Hypothalamus (tissue), 51 donors: ENCODE measurements at regions not wholly inside any gene's neighbourhood (a gene's known extent, or its start where the extent isn't known, plus 50 kb on each side); places are given as distances from the start of the nearest gene placed in this dataset.
"Not testable (repeated sequence)": the region's sequence is repeated elsewhere in the genome, so short reads cannot be mapped to it uniquely, and the experiment has no call there.

Source experiments
- DNase-seq, 51 donors: peaks; one replicate each; lab custom pipeline; 2025; lab: John Stamatoyannopoulos, UW

DNA sequence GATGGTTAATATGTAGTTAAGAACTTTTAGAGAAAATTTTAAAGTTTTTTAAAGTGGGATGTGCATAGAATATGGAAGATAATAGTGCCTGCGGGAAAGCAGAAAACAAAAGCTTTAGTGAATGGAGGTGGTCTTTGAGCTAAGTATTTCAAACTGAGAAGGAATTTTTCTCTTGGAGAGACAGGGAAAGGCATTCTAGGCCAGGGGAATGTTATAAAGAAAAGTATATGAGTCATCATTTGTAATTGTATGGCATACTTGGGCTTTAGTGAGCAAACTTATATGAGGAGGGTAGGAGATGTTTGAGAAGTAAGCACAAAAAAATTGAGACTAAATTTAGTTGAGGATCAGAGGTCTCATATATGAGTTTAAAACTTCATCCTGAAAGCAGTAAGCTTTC, 467.0 kb downstream of the PPARGC1A start:
- DNase-seq: no peak

DNA sequence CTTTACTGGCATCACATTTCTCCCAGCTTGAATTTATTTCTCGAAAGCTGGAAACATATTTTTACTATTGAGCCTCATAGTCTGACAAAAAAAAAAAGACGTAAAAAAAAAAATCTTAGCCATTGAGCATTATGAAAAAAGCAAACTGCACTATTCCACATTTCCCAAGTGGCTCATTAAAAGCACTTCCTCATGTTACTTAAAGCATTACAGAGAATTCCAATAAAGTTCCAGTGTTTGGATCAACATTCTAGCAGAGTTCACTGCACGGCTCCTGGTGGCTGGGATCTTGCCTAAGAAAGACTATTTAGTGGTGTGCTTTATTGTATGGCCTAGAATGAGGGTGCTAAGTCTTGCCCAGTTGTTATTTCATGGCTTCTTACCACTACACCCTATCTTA, 476.2 kb downstream of the PPARGC1A start:
- DNase-seq: no peak

DNA sequence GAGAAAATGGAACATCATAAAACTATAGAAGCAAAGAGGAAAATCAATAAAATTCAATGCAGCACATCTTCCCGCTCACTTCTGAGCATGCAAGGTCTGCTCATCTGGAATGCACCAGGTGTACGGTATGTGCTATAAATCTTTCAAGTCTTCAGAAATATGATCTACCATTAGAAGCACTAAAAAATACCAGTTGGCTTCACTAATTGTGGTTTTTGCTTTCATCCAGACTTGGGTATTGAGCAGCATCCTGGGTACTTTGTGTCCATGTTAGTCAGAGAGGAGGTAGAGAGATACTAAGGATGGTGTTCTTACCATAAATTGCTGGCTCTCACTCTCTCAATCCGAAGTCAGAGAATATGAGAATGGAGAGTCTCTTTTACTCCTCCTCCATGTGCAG, 477.1 kb downstream of the PPARGC1A start:
- no peak for DNase-seq

DNA sequence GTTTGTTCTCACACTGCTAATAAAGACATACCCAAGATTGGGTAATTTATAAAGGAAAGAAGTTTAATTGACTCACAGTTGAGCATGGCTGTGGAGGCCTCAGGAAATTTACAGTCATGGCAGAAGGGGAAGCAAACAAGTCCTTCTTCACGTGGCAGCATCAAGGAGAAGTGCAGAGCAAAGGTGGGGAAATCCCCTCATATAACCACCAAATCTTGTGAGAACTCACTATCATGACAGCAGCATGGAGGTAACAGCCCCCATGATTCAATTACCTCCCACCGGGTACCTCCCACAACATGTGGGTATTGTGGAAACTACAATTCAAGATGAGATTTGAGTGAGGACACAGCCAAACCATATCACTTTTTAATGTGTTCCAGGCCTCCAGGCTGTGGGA, 480.9 kb downstream of the PPARGC1A start:
- DNase-seq: not testable (repeated sequence)

DNA sequence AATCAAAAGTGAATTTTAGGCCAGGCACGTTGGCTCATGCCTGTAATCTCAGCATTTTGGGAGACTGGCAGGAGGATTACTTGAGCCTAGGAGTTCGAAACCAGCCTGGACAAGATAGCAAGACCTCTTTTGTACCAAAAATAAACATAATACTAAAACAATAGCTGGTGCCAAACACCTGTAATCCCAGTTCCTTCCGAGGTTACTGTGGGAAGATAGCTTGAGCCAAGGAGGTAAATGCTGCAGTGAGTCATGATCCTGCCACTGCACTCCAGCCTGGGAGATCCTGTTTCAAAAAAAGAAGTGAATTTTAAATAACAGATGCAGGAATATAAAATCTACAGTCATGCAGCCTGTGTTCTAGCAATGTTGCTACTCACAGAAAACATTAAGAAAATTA, 488.3 kb downstream of the PPARGC1A start:
- no peak for DNase-seq

DNA sequence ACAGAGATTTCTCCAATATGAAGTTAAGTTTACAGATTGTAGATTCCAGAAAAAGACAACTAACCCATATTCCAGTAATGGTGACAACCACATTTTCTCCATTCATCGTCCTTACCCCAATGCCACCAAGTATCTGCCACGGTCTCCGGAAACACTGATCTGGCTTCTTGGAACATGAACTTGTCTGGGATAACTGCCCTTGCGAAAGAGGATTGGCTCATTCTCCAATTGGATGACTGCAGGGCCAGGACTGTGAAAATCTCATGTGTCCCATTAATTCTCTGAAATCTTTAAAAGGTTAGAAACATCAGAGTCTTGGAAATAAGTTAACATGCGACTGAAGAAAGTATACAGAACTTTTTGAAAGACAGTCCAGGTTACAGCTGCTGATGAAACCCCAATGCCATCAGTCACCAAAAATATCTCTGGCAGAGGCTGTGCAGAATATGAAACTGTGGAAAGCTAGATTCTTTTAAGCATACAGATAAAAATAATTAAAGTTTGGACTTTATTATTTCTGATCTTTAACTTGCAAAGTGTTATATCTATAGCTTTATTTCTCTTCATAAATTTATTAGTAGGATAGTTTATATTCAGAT, 496.9 kb downstream of the PPARGC1A start:
- DNase-seq: no peak

DNA sequence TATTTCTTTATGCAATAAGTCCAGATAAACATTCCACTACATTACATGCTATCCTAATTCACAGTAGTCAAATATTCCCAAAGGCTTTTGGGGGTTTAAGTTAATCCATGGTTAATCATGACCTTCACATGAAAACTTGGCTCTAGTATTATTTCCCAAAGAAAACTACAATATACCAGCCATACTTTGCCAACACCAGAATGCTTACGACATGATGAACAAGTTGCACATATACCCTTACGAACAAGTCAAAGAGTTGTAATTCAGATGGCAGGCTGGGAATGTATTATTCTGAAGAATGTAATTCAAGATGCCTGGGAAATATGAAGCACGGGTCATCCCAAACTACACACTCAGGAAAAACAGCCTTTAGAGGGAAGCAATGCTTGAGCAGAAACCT, 499.6 kb downstream of the PPARGC1A start:
- no peak for DNase-seq

DNA sequence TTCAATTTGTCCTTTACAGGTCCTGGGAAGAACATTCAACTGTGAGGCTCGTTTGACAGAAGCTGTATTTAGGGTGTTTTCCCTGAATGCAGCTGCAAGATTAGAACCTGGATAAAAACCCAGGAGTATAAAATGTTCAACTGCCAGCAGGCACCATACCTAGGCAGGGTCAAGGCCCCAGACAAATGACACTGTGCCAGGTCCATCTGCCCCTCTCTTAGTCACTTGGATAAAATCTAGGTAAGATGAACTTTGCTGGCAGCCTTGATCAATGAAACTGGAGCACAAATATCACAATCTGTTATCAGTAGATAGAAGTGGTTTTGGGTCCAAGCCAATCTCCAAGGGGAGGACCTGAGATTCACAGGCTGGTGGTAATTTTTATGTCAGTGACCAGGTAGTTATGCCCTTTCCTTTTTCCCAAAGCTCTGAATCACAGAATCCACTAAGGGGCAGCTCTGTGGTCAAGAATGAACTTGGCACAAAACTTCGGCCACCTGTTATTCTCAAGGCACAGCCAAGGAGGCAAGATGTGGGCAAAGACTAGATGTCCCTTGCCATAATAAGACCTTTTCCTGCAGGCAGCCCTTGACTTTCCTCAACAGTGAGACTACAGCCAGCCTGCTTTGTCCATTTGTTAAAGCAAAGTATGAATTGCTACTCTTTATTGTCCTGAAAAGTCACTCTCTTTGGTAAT, 501.0 kb downstream of the PPARGC1A start:
- DNase-seq: no peak

DNA sequence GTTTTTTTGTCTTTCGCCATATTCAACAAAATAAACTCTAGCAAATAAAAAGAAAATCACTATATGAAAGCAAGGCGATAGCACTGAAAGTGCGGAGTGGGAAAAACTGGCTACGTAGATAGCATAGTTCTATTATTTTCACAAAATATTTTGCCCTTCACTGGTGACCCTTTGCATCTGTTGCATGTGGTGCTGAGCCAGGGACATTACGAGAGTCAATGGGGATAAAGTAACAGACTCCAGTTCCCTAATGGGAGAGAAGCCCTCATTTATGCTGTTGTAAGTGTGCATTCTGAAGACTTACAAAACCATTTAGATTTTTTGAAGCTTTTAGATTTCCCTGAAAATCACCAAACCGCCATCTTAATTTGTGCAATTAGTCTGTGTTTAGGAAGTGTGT, 501.6 kb downstream of the PPARGC1A start:
- no peak for DNase-seq

DNA sequence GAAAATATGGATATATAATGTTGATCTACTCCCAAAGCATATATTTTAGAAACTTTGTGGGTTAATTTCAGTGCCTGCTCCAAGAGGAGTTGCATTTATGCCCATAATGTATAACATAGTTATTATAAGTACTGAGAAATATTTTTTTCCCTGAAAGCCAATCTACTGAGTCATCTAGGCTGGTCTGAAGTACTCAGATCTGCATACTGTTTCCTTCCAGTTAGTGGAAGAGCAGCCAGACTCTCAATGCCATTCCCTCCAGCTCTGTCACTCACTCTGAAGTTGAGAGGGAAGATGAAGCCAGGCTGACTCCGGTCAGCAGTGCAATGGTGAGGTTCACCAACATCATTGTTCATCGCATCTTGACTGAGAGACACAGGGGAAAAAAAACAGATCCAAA, 505.1 kb downstream of the PPARGC1A start:
- DNase-seq: no peak

DNA sequence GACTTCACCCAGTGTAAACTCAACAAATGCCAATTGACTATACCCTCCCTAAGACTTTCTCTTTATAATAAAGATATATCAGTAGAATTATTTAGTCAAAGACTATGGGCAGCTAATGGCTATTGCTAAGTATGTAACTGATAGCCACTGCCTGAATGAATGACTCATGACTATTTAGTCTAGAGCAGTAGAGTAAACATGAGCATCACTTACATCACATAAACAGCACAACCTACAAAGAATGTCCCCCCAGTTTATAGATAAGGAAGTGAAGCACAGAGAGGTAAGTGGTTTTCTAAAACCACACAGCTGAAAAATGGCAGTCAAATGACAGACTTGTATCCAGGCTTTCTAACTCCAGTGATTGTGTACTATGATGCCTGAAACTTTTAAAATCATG, 507.0 kb downstream of the PPARGC1A start:
- no peak for DNase-seq

DNA sequence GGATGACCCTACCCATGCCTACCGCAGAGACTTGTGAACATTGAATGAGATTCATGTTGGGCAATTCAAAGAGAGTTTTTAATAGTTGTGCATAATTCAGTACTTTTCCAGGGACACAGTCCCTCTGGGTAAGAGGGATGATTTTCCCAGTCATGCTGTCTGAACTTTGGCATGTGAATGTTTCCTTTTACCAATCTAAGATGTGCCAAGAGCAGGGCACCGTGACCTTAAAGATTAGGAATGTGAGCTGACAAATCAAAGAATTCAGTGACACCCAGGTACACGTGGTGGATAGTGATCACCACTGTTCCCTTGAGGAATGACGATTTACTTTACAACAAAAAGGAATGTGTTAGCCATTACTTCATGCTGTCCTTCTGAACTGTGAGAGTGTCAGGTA, 515.6 kb downstream of the PPARGC1A start:
- no peak for DNase-seq

DNA sequence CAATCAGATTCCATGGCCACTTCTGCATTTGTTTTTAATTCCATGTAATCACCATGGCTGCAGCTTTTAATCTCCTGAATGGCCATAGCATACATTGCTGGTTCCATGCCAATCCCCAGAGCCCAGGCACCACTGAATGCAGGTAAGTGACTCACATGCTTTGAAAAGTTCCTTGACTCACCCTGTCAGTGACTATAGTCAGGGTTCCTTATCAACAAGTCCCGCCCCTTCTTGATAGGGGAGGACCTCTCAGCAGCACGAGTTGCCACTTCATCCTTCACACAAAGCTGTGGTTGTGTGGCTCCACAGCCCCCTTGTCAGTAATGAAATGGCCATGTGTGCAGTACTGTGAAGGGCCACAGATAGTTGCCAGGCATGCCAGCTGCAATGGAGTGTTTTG, 516.6 kb downstream of the PPARGC1A start:
- DNase-seq: peak in 3 of 51 donors; percentile 1 to 5 (median 2)

DNA sequence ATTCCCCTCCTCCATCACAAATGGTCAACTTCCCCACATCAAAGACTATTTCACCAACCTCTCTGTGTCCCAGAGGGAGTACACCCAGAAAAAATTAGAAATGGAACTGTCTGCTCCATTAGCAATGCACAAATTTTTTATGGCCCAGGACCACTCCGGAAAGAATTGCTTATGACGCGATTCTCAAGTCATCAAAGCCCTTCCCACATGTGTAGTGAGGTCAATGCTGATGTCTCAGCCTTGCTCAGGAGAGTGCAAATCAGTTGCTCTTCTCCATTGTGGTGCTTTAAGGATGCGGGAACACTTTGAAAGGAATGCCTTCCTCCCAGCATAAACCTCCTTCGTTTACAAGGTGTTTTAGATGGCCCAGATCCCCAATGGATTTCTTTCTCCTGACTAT, 518.3 kb downstream of the PPARGC1A start:
- DNase-seq: no peak

DNA sequence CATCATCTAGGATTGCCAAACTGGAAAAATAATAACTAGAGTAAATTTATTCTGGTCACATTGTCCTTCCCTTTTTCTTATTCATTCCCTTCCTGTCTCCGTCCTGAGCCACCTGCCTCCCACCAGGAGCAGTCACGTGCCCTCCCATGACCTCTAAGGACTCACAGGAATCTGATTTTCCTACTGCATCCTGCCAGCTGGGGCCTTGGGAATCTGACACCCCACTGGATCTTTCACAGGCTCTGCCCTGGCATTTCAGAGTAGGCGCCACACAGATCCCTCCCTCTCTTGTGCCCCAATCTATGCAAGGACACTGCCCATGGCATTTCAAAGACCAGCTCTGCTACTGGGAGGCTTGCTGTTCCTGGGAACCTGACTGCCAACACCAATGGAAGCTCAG, 520.5 kb downstream of the PPARGC1A start:
- no peak for DNase-seq

DNA sequence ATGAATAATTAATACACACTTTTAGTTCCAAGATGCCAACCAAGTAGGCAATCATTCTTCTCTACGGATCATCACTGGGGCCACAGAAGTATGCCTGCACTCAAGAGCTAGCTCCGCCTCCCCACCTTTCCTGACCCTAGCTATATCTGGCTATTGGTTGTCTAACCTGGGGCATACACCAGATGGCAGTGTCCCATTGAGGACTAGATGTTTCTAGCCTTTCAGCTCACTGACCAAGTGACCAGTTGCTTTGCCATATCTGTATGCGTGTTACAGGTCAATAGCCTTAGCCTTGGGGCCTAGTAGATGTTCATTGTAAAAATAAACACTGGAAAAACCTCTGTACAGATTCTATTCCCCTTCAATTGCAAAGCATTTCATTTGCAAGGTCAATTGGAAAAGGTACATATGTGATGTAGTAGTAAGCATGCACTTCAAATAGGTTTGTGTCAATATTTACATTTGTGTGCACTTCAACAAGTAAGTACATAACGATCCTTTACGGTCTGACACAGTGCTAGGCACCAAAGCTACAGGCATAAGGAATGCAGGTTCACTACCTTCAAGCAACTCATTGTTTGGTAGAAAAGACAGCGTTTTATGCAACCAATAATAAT, 521.7 kb downstream of the PPARGC1A start:
- DNase-seq: peak in 2 of 51 donors; percentile 7 to 15

DNA sequence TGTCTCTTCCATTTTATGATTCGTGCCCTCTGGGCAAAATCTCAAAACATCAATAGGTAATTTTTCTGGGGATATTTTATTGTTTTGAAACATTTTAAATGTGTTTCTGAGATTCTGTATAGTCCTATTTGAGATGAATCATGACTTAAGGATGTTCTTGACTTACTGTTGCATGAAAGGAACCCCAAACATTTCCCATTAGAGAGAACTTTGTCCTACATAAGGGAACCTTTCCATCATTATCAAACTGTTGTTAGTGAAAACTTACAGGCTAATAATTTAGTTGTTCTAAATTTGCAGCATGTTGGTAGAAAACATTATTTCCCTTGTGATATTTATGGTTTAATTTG, 523.3 kb downstream of the PPARGC1A start:
- no peak for DNase-seq

DNA sequence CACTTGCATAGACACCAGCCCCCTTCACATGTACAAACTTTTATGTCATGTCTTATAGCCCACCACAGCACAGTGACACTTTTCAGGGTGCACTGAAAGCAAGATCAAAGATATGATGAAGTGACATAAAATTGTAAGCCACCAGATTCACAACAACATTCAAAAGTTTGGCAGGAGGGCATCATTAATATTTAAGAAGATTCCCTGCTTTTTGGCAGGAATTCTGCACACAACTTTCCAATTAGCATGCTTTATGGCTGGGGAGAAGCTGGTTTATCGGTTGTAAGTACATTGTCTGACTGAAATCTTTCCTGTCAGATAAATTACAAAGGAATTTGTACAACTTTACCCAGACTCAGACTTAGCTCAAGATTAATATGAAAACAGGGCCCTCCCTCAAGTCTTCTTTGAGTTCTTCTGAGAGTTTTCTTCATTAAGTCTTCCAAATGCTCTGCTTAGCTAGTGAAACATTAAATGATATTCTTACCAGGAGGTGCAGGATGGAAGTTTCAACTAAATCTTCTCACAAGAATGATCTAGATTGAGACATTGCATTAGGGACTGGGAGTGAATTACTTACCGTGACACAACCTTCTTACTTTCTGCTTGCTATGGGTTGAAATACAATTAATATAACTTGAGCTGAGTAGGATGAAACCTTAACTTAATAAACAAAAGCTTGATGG, 523.8 kb downstream of the PPARGC1A start:
- no peak for DNase-seq

DNA sequence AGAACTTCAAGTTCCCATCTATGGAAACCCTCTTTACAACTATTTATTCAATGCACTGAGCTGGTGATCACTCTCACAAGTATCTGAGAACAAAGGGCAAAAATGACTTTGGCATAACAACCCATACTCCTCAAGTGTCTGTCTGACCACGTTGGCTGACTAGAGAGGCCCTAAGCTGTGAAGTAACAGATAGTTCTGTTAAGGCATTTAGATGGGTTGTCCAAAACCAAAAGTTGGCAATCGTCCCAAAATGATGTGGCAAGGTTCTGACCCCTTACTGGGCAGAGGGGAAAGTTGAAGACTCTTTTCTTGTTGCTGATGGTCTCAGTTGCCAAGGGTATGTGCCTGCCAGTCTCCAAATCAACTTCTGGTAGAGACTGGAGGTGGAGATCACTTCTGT, 524.8 kb downstream of the PPARGC1A start:
- no peak for DNase-seq

DNA sequence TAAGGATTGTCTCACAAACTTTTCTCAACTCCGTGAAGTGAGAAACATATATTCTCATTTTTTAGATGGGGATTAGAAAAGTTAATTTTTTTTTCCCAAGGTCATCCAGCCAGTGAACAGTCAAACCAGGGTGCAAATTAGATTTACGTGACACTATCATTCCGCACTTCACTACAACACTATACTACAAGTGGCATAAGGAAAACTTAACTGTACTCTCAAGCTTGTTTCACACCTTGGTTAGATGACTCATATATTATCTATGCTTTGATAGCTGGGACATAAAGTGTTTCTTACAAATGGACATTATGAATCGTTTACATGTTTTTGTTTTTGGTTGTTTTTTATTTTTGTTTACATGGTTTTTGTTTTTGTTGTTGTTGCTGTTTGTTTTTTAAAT, 525.7 kb downstream of the PPARGC1A start:
- no peak for DNase-seq

DNA sequence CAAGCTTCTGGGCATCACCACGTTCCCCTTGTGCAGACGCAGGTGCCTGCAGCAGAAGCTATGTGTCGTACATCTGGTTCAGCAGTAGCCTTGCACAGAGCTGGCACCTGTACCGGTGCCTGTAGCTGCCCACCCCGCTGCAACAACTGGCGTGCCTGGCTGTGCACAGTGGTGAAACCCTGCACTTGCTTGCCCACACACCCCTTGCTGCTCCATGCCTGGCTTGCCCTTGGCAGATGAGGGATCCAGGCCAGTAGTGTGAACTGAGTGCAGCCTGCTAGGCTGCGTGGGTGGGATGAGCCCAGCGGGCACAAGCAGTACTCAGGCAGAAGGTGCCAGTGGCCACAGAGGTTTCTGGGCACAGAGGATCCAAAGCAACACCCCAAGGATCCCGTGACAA, 528.4 kb downstream of the PPARGC1A start:
- DNase-seq: peak in 1 of 51 donors; percentile 2

DNA sequence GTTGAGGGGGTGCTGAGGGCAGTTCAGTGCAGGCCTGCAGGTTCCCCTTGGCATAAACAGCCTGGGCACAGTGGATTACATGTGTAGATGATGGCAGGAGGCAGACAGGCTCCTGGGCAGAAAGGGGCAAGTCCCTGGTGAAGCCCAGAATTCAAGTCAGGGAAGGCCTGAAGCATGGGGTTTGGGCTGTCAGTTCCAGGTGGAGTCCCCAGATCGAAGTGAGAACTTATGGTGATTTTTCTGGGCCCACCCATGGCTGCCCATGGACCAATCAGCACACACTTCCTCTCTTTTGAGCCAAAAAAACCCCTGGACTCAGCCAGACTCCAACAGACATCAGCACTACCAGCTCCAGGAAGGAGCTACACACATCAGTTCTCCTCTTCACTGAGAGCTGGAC, 529.1 kb downstream of the PPARGC1A start:
- no peak for DNase-seq
